ENCODE measurements at regions not wholly inside any gene's neighbourhood (a gene's known extent, or its start where the extent isn't known, plus 50 kb on each side); places are given as distances from the start of the nearest gene placed in this dataset.
A peak's percentile ranks its signal among the peaks of the same experiment; 100 is the strongest.

DNA sequence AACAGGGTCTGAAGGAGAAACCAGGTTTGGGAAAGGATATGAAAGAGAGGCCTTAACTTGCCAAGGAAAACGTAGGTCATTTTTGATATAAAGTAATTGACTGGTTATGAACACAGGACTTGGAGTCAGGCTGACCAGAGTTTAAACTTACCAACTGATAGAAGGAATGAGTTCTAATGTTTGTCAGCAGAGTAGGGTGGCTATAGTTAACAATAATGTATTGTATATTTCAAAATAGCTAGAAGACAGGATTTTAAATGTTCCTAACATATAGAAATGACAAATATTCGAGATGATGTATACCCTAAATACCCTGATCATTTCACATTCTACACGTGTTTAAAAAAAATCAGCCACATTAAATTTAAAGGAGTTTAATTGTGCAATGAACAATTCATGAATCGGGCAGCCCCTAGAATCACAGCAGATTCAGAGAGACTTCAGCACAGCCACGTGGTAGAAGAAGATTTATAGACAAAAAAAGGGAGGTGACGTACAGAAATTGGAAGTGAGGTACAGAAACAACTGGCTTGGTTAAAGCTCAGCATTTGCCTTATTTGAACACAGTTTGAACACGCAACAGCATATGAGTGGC lies 52.5 kb upstream of the PLEKHG7 start:
- DNase-seq, result no peak

DNA sequence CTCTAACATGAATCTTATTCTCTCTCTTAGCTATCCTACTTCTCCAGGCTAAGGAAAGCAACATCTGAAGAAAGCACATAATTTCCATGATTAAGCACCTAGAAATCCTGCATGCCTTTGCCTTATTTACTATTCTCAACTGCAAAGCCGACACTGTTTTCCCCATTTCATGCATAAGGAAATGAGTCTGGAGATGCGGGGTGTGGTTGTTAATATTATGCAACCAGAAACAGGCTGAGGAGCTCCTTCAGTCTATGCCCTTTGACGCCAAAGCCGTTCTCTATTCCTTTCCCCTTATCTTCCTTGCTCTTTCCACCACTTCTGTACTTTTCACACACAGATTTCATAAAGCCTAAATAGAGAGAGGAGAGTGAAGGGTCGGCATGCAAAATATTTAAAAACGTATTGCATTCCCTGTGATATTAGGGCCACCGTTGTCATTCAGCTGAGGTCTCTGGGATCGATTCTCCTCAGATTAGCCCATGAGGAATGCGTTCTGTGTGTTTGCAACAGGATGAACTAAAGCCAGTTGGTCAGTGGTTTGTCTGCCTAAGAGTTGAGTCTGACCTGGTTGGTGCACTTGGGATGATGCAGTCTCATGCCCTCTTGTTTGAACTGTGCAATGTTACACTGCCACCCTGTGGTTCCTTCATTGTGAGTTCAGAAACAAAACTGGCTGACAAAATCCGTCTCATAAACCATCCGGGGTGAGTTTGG lies 53.1 kb upstream of the PLEKHG7 start:
- peak; percentile 71 for DNase-seq

DNA sequence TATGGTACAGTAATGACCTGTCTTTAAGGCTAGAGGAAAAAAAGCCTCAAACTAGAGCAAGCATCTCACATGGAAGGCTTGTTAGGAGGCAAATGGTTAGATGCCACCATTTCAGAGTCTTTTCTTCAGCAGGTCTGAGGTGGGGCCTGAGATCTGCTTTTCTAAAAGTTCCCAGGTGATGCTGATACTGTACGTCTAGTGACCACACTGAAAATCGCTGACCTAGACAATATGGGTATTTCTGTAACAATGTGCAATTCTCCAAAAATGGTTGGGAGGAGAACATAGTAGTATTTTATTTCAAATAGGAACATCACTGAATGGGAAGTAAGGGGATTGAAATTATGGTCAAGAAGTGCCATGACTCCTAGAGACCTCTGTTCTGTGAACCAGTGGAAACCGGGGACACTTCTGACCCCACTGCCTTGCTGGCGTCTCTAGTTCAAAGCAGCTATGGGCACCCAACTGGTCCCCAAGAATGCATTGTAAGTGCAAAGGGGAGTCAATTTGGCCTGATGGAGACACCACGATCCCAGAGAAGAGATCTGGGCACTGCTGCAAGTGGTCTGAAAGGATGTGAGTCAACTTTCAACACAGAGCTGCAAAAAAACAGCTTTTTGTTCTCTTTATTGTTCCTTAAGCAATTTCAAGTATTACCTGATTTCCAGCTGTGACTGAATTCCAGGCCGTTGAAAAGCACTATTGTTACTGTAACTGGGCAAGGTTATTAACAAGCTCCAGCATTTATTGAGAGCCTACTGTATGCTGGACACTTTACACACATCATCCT lies 54.4 kb upstream of the PLEKHG7 start:
- no peak for DNase-seq

DNA sequence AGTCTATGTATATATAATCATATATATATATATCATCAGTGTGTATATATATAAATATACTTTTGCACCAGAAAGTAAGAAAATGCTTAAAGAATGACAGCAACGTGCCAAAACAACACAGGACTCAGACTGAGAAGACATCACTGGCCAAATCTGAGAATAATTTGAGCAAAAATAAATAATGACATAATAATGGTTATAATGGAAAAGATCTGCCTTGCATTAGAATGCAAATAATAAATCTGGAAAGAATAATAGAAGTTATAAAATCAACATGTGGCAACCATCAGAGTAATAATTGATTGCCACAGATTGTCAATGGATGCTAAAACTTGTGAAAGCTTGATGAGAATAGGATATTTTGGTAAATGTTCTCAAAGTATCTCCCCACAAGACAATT lies 61.5 kb upstream of the PLEKHG7 start:
- no peak for DNase-seq

DNA sequence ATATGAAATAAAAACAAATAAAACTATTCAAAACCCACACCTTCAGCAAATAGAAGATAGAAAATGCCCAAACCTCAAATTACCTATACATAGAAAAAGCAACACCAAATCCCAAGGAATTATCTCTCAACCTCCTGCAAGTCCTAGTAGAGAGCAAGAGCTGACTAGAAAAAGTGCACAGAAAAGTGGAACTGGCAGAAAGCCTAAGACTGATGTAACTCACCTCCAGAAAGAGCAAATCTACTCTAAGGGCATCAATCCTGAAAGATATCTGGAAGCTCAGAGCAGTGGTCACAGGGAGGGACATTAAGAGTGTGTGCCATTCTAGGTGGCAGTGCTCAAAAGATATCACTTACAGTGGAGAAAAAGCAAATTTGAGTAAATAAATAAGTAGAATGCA lies 62.1 kb upstream of the PLEKHG7 start:
- DNase-seq, result no peak

DNA sequence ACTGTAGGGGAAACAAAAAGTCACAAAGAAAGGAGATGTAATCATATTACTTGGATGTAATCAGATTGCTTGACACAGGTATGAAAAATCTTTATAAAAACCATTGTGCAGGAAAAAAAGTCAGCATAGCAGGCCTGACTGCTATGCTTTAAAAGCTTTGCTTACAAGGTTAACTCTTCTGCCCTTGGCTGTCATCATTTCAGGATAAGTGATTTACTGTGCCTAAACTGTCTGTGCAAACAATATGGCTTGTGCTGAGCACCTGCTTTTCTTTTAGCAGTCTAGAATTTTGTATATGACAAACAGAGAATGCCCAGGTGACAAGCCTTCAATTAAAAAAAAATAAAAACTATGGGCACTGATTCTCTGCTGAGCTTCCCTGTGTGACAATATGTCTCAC lies 63.8 kb upstream of the PLEKHG7 start:
- DNase-seq, result peak; percentile 85

DNA sequence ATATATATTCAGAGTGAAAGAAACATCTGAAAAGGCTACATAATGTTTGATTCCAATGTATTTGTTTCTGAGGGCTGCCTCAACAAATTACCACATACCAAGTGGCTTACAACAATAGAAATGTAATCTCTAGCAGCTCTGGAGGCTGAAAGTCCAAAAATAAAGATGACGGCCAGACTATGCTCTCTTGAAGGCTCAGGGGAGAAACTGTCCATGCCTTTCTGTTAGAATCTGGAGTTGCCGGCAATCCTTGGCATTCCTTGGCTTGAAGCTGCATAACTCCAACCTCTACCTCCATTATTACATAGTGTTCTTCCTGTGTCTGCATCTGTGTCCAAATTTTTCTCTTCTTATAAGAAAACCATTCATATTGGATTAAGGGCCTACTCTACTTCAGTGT lies 68.1 kb upstream of the PLEKHG7 start:
- no peak for DNase-seq

DNA sequence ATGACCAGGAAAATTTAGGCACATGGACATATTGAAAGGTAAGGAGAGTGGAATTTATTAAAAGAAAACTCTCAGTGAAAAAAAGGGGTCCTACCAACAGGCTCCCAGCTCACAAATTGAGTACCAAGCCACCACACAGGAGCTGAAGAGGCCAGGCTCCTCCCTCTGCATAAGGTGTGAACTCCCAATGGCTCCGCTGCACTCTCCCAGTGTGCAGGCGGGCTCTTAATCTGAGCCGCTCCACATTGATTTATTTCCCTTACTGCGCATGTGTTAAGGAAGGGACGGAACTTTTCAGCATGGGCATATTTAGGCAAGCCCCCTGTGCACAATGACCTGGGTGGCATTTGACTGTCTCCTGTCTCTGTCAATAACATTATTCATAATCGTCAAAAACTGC lies 68.6 kb upstream of the PLEKHG7 start:
- DNase-seq, result no peak

DNA sequence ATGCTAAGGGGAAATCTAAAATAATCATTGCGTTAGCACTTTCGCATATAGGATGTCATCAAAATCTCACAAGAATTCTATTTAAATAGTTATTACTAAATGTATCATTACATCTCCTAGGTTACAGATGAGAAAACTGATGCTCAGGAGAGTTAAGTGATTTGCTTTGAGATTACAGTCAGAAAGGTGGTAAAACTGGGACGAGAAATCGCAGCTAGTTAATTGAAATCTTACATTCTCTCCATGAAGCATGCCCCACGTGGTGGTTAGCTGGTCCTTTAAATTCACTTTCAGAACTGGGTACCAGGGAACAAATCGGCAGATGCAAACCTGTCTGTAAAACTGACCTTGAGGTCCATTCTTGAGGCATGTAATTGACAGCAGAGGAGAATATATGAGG lies 71.8 kb upstream of the PLEKHG7 start:
- DNase-seq, result no peak

DNA sequence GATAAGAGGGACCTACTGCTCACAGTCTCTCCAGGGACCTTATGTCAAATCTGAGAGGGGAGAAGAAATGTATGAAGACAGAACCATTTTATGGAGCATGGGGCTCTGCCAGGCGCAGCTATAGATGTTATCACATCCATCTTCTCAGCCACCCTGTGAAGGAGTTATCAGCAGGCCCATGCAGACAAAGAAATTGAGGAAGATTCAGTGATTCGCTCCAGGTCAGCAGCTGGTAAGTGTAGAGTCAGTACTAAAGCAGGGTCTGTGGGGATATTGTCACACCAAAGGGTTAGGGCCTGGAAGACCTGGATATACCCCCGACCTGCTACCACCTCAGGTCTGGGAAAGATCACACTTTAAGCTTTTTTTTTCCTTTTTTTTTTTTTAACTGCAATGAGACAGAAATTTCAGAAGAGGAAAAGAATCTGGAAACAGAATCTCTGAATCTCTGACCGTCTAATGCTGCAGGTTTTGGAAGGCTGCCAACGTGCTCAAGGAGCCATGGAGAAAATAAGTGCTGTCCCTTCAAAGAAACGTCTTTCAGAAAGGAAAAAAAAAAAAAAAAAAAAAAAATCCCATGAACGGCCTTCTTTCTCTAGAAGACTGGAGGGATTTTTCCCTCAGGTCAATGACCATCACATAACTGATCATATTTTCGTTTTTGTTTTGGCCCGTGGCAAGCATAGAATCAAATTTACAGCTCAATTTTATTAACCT lies 73.3 kb upstream of the PLEKHG7 start:
- no peak for DNase-seq

DNA sequence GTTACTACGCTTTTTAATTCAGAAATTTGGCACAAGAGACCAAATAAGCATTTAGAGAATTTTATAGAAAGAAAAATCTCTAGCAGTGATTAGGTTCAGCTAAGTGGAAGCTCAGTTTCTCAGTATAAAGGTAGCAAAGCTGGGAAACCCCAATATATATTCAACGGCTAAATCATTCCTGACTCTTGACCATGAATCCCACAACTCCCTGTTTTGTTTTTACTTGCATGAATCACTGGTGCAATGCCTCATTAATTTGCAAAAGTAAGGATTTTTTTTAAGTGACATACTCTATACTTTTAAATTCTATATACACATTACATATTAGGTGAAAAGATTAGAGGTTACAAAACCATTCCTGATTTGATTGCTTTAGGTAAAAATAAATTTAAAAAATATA lies 74.3 kb upstream of the PLEKHG7 start:
- DNase-seq, result no peak

DNA sequence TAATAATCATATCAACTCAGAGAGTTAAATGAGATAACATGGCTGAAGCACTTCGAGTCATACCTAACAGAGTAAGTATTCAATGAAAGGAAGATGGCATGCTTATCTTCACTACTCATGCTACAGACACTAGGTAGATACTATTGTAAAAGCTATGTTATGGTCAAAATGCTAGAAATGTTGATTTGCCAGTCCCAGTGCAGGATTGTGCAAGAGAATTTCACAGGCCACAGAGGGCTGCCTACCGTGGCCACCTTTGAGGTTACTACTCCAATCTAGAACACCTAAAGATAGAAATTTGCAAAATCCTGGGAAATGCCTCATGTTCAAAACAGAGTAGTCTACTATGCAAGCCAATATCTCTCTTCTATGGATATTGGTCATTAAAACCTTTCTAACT lies 75.3 kb upstream of the PLEKHG7 start:
- no peak for DNase-seq

DNA sequence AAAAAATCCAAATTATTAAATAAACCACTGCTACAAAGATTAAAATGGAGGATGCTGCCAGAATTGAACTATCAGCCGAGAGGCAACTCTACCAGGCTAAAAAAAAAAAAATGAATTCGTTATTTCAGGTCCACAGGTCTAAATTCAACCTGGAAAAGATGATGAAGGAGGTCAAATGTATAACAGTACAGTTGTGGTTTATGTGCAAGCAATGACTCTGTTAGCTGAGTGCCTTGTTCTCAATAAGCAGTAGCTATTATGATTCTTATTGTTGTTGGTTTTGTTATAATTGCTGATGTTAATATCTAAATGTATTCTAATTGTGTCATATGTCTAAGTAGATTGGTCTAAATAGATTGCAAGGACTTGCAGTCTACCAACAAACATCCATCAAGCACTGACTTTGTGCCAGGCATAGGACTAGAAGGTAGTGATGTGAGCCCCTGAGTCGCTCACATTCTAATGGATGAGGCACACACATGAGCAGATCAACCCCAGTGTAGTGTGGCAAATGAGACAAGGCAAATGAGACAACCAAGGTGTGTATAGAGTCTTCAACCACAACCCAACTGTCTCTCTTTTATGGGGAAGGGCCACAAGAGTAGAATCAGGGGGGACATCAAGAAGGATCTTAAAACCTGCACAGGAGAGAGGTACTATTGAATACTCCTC lies 77.0 kb upstream of the PLEKHG7 start:
- DNase-seq, result no peak

DNA sequence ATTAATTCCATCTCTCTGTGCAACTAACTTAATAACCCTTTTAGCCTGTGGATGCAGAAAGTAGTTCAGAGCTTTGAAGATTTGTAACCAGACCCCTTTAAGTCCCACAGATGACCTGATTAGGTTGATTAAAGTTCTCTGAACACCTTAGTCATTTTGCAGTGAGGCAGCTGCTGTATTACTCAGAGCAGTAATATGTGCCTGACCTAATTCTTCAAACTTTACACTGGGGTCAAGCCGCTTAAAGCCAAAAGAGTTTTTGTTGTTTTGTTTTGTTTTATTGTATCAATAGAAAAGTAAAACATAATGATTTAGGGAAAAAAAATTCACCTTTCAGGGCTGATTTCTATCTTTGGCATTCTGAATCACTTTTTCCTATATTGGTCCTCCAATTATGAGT lies 78.6 kb upstream of the PLEKHG7 start:
- no peak for DNase-seq

DNA sequence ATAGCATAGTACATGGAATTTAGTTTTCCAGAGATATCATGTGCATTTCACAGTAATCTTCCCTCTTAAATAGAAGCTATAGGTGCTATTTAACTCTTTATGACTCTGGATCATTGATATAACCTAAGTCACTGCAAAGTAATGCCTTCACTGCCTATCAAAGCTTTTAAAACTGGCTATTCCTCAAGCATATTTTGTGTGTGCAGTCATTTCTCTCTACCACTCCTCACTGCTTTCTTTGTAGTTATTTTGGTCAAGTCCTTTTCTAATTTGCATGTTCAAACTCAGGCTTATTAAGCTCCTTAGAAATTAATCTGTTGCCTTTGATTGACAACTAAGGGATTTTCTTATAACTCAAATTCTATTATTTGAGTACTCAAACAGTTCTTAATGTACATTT lies 79.4 kb upstream of the PLEKHG7 start:
- no peak for DNase-seq

DNA sequence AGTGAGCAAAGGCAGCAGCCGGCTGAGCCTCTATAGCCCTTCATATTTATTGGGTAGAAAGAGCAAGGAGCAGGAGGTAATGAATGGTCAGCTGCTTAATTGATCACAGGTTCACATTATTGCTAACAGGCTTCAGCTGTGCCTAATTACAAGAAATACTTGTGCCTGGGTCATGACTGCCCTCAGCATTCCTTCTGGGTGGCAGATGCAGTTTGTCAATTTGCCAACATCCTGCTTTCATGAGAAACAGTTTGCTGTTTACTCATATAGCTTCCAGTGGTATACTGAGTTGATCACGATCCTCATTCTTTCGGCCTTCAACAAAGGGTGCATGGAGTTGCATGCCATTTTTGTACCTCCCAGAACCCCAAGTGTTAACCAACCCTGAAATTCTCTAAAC lies 81.0 kb upstream of the PLEKHG7 start:
- no peak for DNase-seq

DNA sequence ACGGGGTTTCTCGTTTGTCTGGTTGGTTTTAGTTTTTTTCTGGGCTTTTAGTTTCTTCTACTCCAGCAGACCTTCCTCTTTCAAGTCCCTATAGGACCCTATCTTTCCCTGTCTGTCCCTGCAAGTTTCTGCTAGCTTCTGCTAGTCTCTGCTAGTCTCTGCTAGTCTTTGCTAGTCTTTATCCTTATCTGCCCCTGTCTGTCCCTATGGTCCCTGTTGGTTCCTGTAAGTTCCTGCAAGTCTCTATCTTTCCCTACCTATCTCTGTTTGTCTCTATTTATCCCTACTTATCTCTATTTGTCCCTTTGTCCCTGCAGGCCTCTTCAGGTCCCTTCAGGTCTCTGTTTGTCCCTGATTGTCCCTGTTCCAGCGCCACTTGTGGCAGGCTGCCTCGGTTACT lies 81.5 kb upstream of the PLEKHG7 start:
- no peak for DNase-seq

DNA sequence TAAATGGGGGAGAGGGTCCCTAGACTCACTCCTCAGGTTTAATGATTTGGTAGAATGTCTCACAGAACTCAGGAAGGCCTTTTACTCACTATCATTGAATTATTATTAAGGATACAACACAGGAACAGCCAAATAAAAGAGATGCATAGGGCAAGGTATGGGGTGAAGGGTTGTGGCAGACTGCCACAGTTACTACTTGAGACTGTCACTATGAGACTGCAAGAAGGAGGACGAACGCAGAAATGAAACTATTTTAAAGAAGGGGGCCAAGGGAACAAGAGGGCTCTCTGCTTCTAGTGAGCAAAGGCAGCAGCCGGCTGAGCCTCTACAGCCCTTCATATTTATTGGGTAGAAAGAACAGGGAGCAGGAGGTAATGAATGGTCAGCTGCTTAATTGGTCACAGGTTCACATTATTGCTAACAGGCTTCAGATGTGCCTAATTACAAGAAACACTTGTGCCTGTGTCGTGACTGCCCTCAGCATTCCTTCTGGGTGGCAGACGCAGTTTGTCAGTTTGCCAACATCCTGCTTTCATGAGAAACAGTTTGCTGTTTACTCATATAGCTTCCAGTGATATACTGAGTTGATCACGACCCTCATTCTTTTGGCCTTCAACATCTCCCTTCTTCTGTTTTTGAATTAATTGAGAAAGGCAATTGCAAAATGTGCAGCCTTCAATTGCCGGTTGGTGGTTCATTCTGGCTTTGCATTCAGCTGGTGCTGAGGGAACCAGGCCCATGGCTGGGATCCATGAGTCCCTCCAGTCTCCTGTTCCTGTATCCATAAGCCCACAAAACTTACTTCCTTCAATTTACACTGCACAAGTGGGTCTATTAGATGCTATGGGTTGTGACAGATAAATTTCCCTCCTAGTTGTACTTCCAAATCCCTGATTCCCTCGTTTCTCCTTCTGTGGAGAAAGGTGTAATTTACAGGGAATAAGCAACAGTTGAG lies 82.8 kb upstream of the PLEKHG7 start:
- DNase-seq, result no peak

DNA sequence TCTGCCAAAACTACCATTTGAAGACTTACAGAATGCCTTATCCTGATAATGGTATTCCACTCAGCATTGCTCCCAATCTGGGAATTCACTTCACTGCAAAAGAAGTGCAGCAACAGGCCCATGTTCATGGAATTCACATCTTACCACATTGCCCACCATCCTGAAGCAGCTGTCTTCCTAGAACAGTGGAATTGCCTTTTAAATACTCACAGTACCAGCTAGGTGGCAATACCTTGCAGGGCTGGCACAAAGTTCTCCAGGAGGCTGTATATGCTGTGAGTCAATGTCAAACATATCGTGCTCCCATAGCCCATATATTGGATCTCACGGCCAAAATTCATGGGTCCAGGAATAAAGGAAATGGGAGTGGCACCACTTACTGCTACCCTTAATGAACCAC lies 83.8 kb upstream of the PLEKHG7 start:
- no peak for DNase-seq

DNA sequence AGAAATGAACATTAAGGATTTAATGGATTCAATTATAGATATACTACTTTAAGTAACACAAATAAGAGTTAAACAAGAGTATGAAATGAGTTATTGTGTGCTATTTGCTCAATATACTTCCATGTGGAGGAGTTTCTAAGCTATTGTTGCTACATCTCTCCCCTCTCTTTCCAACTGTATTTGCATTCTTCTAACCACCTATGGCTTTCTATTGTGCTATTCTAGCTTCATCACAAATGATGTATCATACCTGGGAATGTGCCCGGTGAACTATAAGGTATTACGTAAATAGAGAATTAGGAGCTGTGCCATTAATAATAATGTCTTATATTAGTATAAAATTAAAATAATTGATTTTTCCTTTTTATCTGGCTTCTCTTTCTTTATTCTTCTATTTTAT lies 87.1 kb upstream of the PLEKHG7 start:
- no peak for DNase-seq

DNA sequence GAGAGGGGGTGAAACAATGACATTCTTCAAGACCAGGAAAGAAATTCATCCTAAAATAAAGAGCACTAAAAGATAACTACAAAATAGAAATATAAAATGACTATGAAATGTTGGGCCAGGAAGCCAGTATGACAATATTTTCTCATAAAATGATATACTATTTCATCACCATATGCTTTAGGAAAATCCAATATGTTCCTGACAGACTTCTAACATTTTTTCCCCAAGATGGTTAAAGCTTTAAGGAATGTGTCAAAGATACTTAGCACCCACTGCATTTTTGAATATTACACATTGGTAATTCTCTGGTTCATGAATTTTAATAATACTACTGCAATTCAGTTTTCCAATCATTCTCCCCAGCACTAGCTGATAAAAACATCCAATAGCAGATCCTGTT lies 87.7 kb upstream of the PLEKHG7 start:
- no peak for DNase-seq

DNA sequence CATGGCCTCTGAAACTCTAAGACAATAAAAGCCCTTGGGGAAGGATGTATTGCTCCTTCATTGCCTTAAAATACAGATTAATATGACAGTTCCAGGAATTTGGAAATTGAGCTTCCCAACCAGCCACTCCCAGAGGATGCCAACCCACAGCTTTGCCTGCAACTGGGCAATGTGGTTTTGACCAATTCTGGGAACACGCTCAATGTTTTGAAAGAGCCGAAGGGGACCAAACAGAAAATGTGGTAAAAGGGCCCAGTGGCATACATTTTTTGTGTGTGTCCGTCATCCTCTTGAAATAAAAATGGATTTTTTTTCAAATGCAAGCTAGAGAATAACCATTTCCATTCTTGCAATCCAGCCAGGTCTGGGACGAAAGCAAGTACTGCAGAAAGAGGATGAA lies 88.3 kb upstream of the PLEKHG7 start:
- DNase-seq, result no peak
